SK-N-SH (cell line): ENCODE measurements at regions not wholly inside any gene's neighbourhood (a gene's known extent, or its start where the extent isn't known, plus 50 kb on each side); places are given as distances from the start of the nearest gene placed in this dataset.

ENCODE experiments used
- CTCF ChIP-seq: fragments of 200-600 bp; sonication (generic); IDR thresholded peaks from 2 replicates; pipeline ENCODE4 v1.6.1; 2017; ENCODE audit warnings: antibody characterized with exemption, mild to moderate bottlenecking, moderate library complexity
- ELF1 ChIP-seq: IDR thresholded peaks from 2 replicates; pipeline ENCODE4 v1.4.0; 2012
- EP300 ChIP-seq, 2 experiments: IDR thresholded peaks; 2 replicates each; pipeline versions ENCODE4 v1.4.0 to v1.6.1; 2012; ENCODE audit warnings: borderline replicate concordance in 1 of 2, low read depth in 1 of 2, low read length in 1 of 2
- FOSL2 ChIP-seq: IDR thresholded peaks from 2 replicates; pipeline ENCODE4 v1.4.0; 2012; ENCODE audit warnings: low read depth, mild to moderate bottlenecking, moderate library complexity, borderline replicate concordance
- FOXM1 ChIP-seq: IDR thresholded peaks from 2 replicates; pipeline ENCODE4 v1.4.0; 2012; ENCODE audit warnings: low read depth, mild to moderate bottlenecking
- JUND ChIP-seq: IDR thresholded peaks from 2 replicates; pipeline ENCODE4 v1.4.0; 2012
- POLR2AphosphoS5 ChIP-seq: IDR thresholded peaks from 2 replicates; pipeline ENCODE4 v1.6.1; 2012; ENCODE audit warnings: low read depth, low read length
- RCOR1 ChIP-seq: fragments of 150-350 bp; IDR thresholded peaks from 2 replicates; pipeline ENCODE4 v1.6.1; 2017; ENCODE audit warnings: antibody characterized with exemption, low read length
- REST ChIP-seq: IDR thresholded peaks from 2 replicates; pipeline ENCODE4 v1.6.1; 2012; ENCODE audit warnings: mild to moderate bottlenecking, low read depth, low read length, moderate library complexity
- YY1 ChIP-seq: IDR thresholded peaks from 2 replicates; pipeline ENCODE4 v1.4.0; 2012; ENCODE audit warnings: low read depth, mild to moderate bottlenecking
- TF ChIP-seq, protein P1 (sequence below): fragments of 150-350 bp; IDR thresholded peaks from 2 replicates; pipeline ENCODE4 v1.6.1; 2017; ENCODE audit warnings: antibody characterized with exemption, low read length, low read depth, borderline replicate concordance

GRCh38 chr4:64503945-64504675, 94.9 kb upstream of the TECRL start:
- no peak for TF ChIP-seq REST
- TF ChIP-seq FOSL2, result no peak
- TF ChIP-seq JUND, result no peak
- TF ChIP-seq CTCF, result no peak
- no peak for TF ChIP-seq POLR2AphosphoS5
- TF ChIP-seq YY1, result no peak
- TF ChIP-seq FOXM1, result no peak
- TF ChIP-seq ELF1, result no peak
- TF ChIP-seq RCOR1, result no peak
- TF ChIP-seq, protein P1, sequence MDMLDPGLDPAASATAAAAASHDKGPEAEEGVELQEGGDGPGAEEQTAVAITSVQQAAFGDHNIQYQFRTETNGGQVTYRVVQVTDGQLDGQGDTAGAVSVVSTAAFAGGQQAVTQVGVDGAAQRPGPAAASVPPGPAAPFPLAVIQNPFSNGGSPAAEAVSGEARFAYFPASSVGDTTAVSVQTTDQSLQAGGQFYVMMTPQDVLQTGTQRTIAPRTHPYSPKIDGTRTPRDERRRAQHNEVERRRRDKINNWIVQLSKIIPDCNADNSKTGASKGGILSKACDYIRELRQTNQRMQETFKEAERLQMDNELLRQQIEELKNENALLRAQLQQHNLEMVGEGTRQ, result no peak
- no peak for TF ChIP-seq EP300 (IDR thresholded peaks at IDR 0.05; ENCODE audit: borderline replicate concordance in 1 of 2, low read depth in 1 of 2, low read length in 1 of 2)
